WTC11 (cell line): ENCODE measurements at regions not wholly inside any gene's neighbourhood (a gene's known extent, or its start where the extent isn't known, plus 50 kb on each side); places are given as distances from the start of the nearest gene placed in this dataset.

ENCODE experiments used
- ATAC-seq: fragments of 200-7000 bp; cut with Tn5 transposase; 2 replicates; pipeline ENCODE4 v1.10.0; 2021; ENCODE audit warnings: mild to moderate bottlenecking, moderate library complexity
- CTCF ChIA-PET: fragments of 300-600 bp; sonication (Branson Sonifier 250); formaldehyde crosslinking; loops from one replicate; lab custom pipeline; 2021; ENCODE audit warnings: antibody characterized with exemption; lab: Charles Lee
- POLR2A ChIA-PET: fragments of 350-600 bp; sonication (Branson Sonifier 250); formaldehyde crosslinking; loops from one replicate; lab custom pipeline; 2021; ENCODE audit warnings: antibody characterized with exemption; lab: Charles Lee
- DNase-seq: peaks from one replicate; pipeline ENCODE4 v3.0.0; 2021; ENCODE audit warnings: low spot score
- H3K27ac Mint-ChIP-seq: 2 replicates; pipeline ENCODE4 v1.8.0; 2021; ENCODE audit warnings: mixed read lengths
- H3K27me3 Mint-ChIP-seq: 2 replicates; pipeline ENCODE4 v1.8.0; 2021; ENCODE audit warnings: low read depth, mild to moderate bottlenecking, moderate library complexity, mixed read lengths
- H3K36me3 Mint-ChIP-seq: 2 replicates; pipeline ENCODE4 v1.8.0; 2021; ENCODE audit warnings: mixed read lengths
- H3K4me1 Mint-ChIP-seq: 2 replicates; pipeline ENCODE4 v1.8.0; 2022; ENCODE audit warnings: mixed read lengths
- H3K4me3 Mint-ChIP-seq: 2 replicates; pipeline ENCODE4 v1.8.0; 2021; ENCODE audit warnings: mild to moderate bottlenecking, moderate library complexity, mixed read lengths
- H3K9me3 Mint-ChIP-seq: 2 replicates; pipeline ENCODE4 v1.8.0; 2021; ENCODE audit warnings: mixed read lengths
- CREB1 ChIP-seq: sonication (generic); formaldehyde crosslinking; IDR thresholded peaks from 2 replicates; pipeline ENCODE4 v1.8.0; 2023; ENCODE audit warnings: mild to moderate bottlenecking, missing genetic modification reagents
- CREM ChIP-seq: sonication (generic); formaldehyde crosslinking; IDR thresholded peaks from 2 replicates; pipeline ENCODE4 v1.8.1; 2022; ENCODE audit warnings: mild to moderate bottlenecking, missing genetic modification reagents, moderate library complexity
- EMX1 ChIP-seq: fragments of 250-450 bp; sonication (Bioruptor Pico); IDR thresholded peaks from 2 replicates; pipeline ENCODE4 v1.8.0; 2021; ENCODE audit warnings: mild to moderate bottlenecking
- IRF2 ChIP-seq: sonication (generic); formaldehyde crosslinking; IDR thresholded peaks from 2 replicates; pipeline ENCODE4 v1.8.0; 2022; ENCODE audit warnings: low read depth, missing genetic modification reagents, borderline replicate concordance
- MYBL2 ChIP-seq: sonication (generic); formaldehyde crosslinking; IDR thresholded peaks from 2 replicates; pipeline ENCODE4 v1.8.1; 2023; ENCODE audit warnings: mild to moderate bottlenecking, moderate library complexity, missing genetic modification reagents
- NFATC4 ChIP-seq: fragments of 250-450 bp; sonication (Bioruptor Pico); IDR thresholded peaks from 2 replicates; pipeline ENCODE4 v1.9.0; 2021; ENCODE audit warnings: mild to moderate bottlenecking
- TEAD4 ChIP-seq: sonication (generic); formaldehyde crosslinking; IDR thresholded peaks from 2 replicates; pipeline ENCODE4 v1.8.0; 2022; ENCODE audit warnings: mild to moderate bottlenecking, missing genetic modification reagents
- ZNF121 ChIP-seq: sonication (generic); formaldehyde crosslinking; IDR thresholded peaks from 2 replicates; pipeline ENCODE4 v1.8.0; 2023; ENCODE audit warnings: missing genetic modification reagents
- ZNF219 ChIP-seq: sonication (generic); formaldehyde crosslinking; IDR thresholded peaks from 2 replicates; pipeline ENCODE4 v1.8.0; 2023; ENCODE audit warnings: missing genetic modification reagents, mild to moderate bottlenecking, borderline replicate concordance
- ZNF671 ChIP-seq: fragments of 250-450 bp; sonication (Bioruptor Pico); IDR thresholded peaks from 2 replicates; pipeline ENCODE4 v1.8.0; 2021; ENCODE audit warnings: mild to moderate bottlenecking
- TF ChIP-seq, protein P1 (sequence below): fragments of 200-600 bp; IDR thresholded peaks from 2 replicates; pipeline ENCODE4 v1.8.0; 2022; ENCODE audit warnings: antibody characterized with exemption
- TF ChIP-seq, protein P2 (sequence below): sonication (generic); formaldehyde crosslinking; IDR thresholded peaks from 2 replicates; pipeline ENCODE4 v1.8.1; 2023; ENCODE audit warnings: mild to moderate bottlenecking, missing genetic modification reagents, moderate library complexity
- TF ChIP-seq, protein P3 (sequence below): sonication (generic); formaldehyde crosslinking; IDR thresholded peaks from 2 replicates; pipeline ENCODE4 v1.8.1; 2023; ENCODE audit warnings: mild to moderate bottlenecking, missing genetic modification reagents
- TF ChIP-seq, protein P4 (sequence below): sonication (generic); formaldehyde crosslinking; IDR thresholded peaks from 2 replicates; pipeline ENCODE4 v1.8.0; 2023; ENCODE audit warnings: missing genetic modification reagents, mild to moderate bottlenecking, borderline replicate concordance
- TF ChIP-seq, protein P5 (sequence below): fragments of 250-450 bp; sonication (Bioruptor Pico); IDR thresholded peaks from 2 replicates; pipeline ENCODE4 v1.9.0; 2021; ENCODE audit warnings: moderate library complexity, mild to moderate bottlenecking, inconsistent platforms, borderline replicate concordance
- TF ChIP-seq, protein P6 (sequence below): fragments of 250-450 bp; sonication (Bioruptor Pico); IDR thresholded peaks from 2 replicates; pipeline ENCODE4 v1.9.0; 2021; ENCODE audit warnings: mild to moderate bottlenecking

DNA sequence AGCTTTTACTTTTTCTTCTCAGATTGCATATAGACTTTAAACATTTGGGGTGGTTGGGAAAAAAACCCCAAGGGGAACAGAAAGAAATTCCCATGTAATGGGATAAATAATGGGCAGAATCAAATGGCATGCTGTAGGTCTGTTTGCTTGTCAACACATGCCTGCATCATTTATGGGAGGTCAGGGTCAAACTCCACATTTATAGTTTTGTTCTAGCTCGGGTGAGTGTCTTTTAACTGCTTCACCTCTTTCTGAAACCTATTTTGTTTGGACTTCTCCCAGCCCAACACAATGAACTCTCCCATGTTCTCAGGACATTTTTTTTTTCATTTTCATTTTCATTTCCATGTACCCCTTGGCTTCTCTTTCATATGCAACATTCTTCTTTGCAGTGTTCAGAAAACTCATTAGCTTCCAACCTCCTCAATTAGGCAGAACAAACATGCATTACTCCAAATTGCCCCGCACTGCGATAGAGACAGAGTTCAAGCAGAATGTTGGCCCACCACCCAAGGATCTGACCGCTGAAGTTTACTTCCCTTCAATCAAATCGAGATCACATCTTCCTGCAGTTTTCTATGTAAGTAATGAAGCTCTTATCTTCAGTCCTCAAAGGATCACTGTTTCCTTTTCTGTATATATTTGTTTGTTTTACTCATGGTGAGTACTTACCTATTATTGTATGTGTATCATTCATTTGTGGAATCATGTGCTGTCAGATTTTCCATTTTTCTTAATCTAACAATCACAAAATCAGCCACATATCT is 354.6 kb downstream of the ZSWIM6 start:
- DNase-seq (no peak), ATAC-seq (no peak)
- ChIA-PET POLR2A (no interaction called here), CTCF (interaction anchor here (1.3 kb wide), 1 partner anchor 28 kb away, joined by 4 read pairs; no protein-coding TSS in a partner anchor)
- no peak for TF ChIP-seq MYBL2 (CRISPR knock-in tag)
- TF ChIP-seq, protein P1, sequence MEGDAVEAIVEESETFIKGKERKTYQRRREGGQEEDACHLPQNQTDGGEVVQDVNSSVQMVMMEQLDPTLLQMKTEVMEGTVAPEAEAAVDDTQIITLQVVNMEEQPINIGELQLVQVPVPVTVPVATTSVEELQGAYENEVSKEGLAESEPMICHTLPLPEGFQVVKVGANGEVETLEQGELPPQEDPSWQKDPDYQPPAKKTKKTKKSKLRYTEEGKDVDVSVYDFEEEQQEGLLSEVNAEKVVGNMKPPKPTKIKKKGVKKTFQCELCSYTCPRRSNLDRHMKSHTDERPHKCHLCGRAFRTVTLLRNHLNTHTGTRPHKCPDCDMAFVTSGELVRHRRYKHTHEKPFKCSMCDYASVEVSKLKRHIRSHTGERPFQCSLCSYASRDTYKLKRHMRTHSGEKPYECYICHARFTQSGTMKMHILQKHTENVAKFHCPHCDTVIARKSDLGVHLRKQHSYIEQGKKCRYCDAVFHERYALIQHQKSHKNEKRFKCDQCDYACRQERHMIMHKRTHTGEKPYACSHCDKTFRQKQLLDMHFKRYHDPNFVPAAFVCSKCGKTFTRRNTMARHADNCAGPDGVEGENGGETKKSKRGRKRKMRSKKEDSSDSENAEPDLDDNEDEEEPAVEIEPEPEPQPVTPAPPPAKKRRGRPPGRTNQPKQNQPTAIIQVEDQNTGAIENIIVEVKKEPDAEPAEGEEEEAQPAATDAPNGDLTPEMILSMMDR = no peak
- no peak for TF ChIP-seq EMX1 (CRISPR knock-in tag)
- no peak for TF ChIP-seq ZNF121
- no peak for TF ChIP-seq CREB1 (CRISPR knock-in tag)
- no peak for TF ChIP-seq NFATC4 (CRISPR knock-in tag)
- TF ChIP-seq, protein P2, sequence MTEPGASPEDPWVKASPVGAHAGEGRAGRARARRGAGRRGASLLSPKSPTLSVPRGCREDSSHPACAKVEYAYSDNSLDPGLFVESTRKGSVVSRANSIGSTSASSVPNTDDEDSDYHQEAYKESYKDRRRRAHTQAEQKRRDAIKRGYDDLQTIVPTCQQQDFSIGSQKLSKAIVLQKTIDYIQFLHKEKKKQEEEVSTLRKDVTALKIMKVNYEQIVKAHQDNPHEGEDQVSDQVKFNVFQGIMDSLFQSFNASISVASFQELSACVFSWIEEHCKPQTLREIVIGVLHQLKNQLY (CRISPR knock-in tag) = no peak
- TF ChIP-seq ZNF219 (CRISPR knock-in tag) = no peak
- TF ChIP-seq, protein P3, sequence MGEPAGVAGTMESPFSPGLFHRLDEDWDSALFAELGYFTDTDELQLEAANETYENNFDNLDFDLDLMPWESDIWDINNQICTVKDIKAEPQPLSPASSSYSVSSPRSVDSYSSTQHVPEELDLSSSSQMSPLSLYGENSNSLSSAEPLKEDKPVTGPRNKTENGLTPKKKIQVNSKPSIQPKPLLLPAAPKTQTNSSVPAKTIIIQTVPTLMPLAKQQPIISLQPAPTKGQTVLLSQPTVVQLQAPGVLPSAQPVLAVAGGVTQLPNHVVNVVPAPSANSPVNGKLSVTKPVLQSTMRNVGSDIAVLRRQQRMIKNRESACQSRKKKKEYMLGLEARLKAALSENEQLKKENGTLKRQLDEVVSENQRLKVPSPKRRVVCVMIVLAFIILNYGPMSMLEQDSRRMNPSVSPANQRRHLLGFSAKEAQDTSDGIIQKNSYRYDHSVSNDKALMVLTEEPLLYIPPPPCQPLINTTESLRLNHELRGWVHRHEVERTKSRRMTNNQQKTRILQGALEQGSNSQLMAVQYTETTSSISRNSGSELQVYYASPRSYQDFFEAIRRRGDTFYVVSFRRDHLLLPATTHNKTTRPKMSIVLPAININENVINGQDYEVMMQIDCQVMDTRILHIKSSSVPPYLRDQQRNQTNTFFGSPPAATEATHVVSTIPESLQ (CRISPR knock-in tag) = no peak
- TF ChIP-seq, protein P4, sequence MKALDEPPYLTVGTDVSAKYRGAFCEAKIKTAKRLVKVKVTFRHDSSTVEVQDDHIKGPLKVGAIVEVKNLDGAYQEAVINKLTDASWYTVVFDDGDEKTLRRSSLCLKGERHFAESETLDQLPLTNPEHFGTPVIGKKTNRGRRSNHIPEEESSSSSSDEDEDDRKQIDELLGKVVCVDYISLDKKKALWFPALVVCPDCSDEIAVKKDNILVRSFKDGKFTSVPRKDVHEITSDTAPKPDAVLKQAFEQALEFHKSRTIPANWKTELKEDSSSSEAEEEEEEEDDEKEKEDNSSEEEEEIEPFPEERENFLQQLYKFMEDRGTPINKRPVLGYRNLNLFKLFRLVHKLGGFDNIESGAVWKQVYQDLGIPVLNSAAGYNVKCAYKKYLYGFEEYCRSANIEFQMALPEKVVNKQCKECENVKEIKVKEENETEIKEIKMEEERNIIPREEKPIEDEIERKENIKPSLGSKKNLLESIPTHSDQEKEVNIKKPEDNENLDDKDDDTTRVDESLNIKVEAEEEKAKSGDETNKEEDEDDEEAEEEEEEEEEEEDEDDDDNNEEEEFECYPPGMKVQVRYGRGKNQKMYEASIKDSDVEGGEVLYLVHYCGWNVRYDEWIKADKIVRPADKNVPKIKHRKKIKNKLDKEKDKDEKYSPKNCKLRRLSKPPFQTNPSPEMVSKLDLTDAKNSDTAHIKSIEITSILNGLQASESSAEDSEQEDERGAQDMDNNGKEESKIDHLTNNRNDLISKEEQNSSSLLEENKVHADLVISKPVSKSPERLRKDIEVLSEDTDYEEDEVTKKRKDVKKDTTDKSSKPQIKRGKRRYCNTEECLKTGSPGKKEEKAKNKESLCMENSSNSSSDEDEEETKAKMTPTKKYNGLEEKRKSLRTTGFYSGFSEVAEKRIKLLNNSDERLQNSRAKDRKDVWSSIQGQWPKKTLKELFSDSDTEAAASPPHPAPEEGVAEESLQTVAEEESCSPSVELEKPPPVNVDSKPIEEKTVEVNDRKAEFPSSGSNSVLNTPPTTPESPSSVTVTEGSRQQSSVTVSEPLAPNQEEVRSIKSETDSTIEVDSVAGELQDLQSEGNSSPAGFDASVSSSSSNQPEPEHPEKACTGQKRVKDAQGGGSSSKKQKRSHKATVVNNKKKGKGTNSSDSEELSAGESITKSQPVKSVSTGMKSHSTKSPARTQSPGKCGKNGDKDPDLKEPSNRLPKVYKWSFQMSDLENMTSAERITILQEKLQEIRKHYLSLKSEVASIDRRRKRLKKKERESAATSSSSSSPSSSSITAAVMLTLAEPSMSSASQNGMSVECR (CRISPR knock-in tag) = no peak
- no peak for TF ChIP-seq ZNF671 (CRISPR knock-in tag)
- TF ChIP-seq TEAD4 (CRISPR knock-in tag) = no peak
- no peak for TF ChIP-seq CREM (CRISPR knock-in tag)
- no peak for TF ChIP-seq IRF2
- TF ChIP-seq, protein P5, sequence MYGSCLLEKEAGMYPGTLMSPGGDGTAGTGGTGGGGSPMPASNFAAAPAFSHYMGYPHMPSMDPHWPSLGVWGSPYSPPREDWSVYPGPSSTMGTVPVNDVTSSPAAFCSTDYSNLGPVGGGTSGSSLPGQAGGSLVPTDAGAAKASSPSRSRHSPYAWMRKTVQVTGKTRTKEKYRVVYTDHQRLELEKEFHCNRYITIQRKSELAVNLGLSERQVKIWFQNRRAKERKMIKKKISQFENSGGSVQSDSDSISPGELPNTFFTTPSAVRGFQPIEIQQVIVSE (CRISPR knock-in tag) = no peak
- TF ChIP-seq, protein P6, sequence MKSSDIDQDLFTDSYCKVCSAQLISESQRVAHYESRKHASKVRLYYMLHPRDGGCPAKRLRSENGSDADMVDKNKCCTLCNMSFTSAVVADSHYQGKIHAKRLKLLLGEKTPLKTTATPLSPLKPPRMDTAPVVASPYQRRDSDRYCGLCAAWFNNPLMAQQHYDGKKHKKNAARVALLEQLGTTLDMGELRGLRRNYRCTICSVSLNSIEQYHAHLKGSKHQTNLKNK (CRISPR knock-in tag) = no peak
- H3K4me1 Mint-ChIP-seq = peaks cover 12% of the 10 kb centered on the region
- no peaks in the 10 kb centered on the region for H3K36me3 Mint-ChIP-seq
- H3K9me3 Mint-ChIP-seq = 0 out of 2 replicates have a peak, but pooled peaks cover 4% of the 10 kb centered on the region
- peaks cover 54% of the 10 kb centered on the region for H3K27me3 Mint-ChIP-seq
- no peak overlapping the region for H3K4me3 Mint-ChIP-seq
- H3K27ac Mint-ChIP-seq = no peak overlapping the region
